GM19035 (cell line): ENCODE measurements at regions not wholly inside any gene's neighbourhood (a gene's known extent, or its start where the extent isn't known, plus 50 kb on each side); places are given as distances from the start of the nearest gene placed in this dataset.
"Not testable (repeated sequence)": the region's sequence is repeated elsewhere in the genome, so short reads cannot be mapped to it uniquely, and the experiment has no call there.

Experiments
- ATAC-seq: cut with Tn5 transposase; IDR thresholded peaks from one replicate; pipeline ENCODE4 v1.9.1; 2021; ENCODE audit not compliant: unreplicated experiment

DNA sequence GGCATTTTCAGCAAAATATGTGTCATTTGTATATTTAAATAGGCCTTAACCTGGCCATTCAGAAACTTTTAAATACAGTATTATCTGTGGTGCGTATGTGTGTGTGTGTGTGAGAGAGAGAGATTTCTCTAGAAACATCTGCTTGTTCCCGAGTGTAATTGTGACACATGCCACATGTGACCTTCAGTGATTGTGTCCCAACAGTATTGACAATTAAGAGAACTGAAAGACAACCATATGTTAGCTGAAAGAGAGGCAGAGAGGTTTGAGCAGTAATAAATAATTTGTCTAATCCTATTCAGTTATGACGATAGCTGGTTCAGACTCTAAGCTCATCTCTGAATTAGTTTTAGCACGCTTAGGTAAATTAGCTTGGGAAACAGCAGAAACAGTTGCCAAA, 1503.1 kb downstream of the PCDH9 start:
- no peak for ATAC-seq

DNA sequence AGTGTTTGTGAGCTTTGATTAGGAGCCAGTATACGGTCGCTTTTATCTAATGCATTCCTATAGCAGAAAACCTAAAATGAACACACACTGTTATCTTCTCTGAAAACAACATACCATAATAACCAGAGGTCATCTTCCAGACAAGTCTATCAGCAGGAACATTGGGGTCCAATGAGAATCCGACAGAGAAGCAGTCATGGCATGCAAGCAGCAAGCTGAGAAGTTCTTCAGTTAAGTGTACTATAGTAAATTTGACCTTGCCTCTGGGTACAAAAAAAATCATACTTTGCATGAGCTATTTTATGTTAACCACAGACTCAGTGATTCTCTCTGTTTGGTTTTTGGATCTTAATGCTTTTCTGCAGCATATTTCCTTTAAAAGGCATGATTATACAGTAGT, 1505.1 kb downstream of the PCDH9 start:
- ATAC-seq = no peak

DNA sequence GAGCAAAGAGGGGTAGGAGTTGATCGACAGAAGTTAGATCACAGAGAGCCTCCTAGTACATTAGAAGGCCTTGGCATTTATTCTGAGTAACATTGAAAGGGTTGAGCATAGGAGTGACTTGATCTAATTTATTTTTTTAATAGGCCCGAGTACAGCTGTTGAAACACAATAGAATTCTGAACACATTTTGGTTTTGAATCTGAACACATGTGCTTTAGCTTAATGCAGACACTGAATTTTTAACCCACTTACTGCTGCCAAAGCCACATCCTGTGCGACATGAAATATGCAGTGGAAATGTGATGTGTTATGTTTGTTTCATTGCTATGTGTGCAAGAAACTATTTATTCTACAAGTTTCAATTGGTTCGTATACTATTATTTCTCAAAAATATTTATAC, 1505.9 kb downstream of the PCDH9 start:
- ATAC-seq = no peak

DNA sequence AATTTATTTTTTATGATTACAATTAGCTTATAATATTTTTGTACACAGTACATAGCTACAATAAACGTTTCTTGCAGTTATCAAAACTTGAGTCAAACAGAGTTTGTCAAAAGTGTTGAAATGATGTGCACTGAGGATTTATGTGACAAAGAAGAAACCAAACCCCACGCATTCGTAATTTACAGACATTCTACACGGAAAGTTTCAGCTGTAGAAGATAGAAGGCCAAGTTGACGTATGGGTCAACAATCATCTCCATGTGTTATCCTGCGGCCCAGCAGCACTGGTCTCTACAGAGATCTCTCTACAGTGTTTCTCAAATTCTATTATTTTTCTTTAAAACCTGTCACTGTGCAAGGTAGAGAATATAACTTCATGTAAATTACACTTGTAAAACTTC, 1507.6 kb downstream of the PCDH9 start:
- ATAC-seq = no peak

DNA sequence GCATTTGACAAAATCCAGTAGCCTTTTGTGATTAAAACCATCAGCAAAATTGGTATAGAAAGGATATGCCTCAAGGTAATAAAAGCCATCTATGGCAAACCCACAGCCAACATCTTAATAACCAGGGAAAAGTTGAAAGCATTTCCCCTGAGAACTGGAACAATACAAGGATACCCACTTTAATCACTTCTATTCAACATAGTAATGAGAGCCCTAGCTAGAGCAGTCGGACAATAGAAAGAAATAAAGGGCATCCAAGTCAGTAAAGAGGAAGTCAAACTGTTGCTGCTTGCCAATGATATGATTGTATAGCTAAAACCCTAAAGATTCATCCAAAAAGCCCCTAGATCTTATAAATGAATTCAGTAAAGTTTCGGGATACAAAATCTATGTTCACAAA, 1510.3 kb downstream of the PCDH9 start:
- ATAC-seq = no peak

DNA sequence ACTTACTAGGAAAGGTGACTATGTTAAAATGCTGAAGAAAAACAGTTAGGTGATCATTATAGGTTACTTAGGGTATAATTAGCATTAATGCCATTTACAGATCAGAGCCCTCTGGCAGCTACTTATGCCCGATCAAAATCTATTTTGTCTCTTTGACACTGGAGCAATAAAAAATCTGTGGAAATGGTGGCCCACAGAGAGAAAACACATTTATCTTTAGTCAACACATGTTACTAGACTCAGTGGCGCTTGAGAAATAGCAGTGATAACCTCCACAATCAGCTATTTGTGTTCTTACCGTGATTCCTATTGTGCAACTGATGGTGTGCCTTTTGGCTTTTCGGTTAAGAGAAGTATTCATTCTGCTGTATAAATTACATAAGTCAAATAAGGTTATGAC, 1519.6 kb downstream of the PCDH9 start:
- no peak for ATAC-seq

DNA sequence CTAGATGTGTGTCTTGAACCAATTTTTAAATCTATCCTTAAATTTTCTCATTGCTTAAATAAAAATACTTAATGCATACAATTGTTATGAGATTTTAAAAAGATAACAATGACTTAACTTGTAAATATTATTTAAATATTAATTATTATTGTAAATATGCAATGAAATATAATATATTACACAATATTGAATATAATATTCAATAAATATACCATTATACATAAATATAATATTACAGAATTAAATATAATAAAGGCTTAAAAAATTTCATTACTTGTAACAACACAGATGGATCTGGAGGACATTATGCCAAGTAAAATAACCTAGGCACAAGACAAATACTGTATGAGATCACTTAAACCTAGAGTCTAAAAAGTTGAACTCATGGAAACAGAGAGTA, 1532.3 kb downstream of the PCDH9 start:
- no peak for ATAC-seq

DNA sequence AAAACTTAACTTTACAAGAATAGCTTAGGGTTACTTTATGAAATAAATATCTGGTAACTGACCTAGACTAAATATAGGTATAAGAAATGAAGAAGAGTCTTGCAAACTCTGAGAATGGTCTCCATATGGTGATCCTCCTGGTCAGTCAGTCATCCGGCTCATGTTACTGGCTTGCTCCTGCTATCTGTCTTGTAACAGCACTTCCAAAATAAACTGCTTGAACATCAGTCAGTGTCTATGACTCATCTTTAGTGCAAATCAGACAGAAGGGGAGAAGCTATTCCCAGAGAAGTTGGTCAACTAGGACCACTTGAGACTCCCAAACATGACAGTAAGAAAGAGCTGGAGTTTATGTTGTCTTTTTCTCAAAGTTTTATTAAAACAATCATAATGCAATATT, 1550.9 kb downstream of the PCDH9 start:
- ATAC-seq = no peak

DNA sequence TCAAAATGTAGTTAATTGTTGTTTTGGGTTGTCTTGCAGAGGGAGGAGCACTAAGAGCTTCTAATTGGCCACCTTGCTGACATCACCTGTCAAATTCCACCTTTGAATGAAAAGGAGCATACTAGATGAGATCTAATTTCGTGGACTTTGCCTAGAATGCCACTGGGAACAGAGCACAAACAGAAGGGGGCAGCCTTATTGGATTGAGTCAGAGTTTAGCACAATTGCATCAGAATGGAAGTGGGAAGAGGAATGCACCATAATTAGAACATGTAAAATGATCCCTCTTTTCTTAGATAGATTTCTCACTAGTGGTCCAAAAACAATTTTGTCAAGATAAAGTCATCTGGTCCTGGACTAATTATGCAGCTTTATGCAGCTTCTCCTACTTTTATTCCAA, 1552.2 kb downstream of the PCDH9 start:
- ATAC-seq = no peak

DNA sequence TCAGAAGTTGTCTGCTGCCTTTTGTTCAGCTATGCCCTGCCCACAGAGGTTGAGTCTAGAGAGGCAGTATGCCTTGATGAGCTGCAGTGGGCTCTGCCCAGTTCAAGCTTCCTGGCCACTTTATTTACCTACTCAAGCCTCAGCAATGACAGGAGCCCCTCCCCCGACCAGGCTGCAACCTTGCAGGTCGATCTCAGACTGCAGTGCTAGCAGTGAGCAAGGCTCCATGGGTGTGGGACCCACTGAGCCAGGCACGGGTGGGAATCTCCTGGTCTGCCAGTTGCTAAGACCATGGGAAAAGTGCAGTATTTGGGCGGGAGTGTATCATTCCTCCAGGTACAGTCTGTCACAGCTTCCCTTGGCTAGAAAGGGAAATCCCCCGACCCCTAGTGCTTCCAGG, 1554.8 kb downstream of the PCDH9 start:
- ATAC-seq = not testable (repeated sequence)

DNA sequence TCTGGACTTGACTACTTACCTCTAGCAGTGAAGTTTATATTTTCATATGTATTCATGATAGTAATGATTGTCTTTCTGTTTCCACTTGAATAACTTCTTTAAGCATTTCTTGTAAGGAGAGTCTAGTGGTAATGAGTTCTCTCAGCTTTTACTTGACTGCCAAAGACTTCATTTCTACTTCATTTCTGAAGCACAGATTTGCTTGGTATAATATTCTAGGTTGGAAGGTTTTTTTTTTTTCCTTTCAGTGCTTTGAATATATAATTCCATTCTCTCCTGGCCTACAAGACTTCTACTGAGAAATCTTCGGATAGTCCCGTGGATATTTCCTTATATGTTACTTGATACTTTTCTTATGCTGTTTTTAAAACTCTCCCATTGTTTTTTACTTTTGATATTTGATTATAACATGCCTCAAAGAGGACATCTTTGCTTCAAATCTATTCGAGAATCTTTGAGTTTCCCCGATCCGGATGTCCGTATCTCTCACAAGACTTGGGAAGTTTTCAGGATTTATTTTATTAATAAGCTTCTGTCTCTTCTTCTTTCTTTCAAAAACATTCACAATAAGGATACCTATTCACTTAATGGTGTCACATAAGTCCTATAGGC, 1560.0 kb downstream of the PCDH9 start:
- ATAC-seq = no peak

DNA sequence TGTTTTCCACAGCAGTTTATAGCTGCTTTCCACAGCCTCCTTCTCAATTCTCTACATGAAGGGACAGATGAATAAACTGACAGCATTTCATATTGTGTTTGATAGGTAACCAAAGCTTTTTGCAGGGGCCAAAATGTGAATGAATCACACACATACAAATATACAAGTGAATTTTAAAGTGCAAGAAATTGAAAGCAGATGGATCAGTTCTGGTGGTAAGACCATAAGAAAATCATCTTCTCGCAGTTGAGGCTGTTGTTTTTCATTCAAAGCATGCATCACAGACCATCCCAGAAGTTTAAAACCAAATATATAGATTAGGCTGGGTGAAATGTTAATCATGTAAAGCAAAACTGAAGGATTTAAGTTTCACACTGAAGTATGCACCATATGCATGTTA, 1569.4 kb downstream of the PCDH9 start:
- ATAC-seq = no peak

DNA sequence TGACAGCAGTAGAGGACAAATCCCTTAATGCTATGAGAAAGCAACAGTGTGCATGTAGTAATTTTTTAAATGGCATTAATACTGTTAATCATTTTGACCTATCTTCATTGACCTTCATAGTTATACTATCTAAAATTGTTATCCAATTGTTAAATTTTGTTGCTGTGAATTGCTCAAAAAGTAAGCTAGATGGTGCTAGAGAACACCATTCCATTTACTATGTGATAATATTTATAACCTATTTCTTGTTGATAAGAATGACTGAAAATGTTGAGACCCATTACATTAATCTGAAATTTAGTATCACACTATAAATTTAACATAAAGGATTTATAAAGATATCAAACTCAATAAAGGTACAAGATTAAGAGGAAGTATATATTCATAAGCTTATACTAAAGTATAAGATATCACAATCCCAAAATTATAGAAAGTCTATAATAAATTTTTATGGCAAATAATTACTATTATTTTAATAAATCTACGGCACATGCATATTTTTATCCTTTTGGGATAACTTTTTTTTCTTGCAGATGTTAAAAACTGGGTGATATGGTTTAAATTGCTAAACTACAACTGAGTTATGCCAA, 1573.3 kb downstream of the PCDH9 start:
- ATAC-seq = no peak

DNA sequence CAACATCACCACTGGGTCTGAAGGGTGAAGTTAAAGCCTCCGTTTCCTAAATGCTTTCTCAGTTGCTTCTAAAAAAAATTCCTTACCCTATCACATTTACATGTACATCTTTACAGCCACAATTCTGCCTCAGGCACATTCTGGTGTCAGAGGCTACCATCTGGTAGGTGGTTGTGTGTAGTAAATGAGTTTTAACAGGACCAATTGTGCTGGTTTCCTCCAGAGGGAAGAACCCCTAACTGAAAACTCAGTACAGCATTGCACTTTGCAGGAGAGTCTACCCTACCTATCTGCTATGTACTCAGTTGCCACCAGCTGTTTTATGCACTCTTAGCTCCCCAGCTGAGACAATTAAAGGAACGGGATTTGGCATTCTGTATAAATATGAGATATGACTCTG, 1576.5 kb downstream of the PCDH9 start:
- ATAC-seq = no peak

DNA sequence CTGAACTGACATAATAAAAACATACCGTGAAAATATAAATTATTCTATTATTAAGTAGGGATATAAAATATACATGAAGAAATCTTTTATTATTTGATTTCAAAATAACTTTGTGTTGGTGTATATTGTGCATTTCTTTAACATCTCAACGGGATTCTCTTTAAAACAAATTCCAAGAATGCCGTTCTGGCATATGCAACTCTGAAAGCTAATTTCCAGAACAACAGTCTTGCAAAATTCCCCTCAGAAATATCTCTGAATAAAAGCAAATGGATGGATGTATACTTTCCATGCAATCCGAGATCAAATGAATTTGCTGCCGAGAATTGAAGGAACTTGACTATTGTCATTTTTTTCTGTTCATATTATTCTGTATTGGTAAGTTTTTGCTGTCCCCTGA, 1579.8 kb downstream of the PCDH9 start:
- no peak for ATAC-seq

DNA sequence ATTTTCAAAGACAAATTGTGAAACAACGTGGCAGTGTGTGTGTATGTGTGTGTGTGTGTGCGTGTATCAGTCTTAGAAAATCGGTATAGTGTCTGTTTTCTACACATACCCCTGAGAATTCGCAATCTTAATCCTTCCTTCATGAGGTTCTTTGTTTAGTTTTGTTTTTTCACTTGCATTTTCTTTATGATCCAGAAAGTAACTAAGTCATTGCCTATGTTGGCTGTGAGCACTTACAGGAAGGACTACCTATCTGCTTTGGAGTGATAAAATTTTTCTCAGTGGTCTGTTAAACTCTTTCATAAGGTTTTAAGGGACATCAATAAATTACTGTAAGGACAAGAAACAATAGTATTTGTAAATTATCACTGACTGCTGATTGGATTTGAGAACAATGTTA, 1587.1 kb downstream of the PCDH9 start:
- ATAC-seq = no peak

DNA sequence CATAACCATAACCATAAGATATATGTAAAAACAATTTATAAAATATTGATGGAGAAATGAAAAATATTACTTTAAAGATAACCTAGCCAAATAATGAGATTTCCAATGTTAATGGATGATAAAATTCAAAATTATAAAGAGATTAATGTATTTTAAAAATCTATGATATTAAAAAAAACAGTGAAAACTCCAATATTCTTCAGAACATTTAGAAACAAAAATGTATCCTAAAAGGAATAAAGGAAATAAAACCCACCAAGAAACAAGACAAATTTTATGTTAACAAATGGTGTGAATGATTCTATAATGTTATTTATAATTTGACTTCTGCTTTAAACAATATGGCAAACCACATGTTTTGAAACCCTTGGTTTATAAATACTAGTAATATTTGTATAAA, 1587.8 kb downstream of the PCDH9 start:
- ATAC-seq = no peak

DNA sequence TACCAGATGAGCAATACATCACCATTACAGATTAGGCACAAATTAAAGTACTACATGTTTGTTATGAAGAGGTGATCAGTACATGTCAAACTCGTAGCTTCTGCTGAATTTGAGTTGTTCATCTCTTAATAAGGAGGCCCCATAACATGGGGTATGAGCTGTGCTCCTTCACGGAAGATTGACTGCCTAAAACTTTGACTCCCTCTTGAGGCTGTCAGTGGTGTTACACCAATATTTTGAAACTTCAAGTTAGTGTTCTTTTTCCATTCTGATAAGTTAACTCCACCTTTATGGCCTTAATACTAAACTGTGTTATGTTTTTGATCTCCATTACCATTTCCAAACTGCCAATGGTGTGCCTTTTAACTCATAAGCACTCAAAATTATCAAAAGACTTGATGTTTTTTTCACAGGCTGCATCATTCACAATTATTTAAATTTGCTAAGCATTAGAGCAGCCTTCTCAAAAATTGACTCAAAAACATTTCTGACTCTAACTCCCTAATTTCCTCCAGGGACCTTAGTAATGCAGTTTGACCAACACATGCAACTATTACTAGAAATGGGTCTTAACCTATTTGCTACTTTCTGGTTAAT, 1591.5 kb downstream of the PCDH9 start:
- ATAC-seq = peak; percentile 93

DNA sequence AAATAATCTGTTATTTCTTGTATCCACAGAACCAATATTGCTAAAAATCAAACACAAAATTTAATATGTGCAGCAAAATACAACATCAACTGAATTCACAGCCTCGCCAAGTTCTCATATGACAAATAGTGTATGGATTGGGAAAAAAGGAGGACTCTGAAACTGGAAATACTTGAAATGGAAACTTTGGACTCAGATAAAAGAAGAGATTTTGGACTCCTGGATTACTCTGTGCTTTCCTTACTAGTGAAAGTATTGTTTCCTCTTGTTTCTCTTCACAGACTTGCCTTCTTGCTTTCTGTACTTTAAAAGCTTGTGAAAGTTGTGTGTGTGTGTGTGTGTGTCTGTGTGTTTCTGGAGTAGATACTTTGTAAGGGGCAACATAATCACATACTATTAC, 1596.3 kb downstream of the PCDH9 start:
- ATAC-seq = no peak

DNA sequence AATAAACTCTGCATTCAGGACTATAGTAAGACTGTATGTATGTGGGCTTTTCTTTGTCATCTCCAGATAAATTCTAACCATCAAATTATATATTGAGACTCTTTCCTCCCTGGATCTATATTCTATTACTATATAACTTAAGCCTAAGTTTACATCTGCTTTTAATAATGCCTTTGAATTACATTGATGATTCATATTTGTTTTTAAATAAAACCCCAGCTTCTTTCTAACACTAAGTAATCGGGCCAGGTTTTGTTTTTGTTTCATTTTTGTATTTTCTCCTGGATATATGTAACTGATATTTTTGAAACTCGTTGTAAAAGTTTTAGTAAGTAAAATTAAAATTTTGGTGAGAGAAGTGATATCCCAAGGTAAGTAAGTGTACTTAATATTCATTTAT, 1599.1 kb downstream of the PCDH9 start:
- no peak for ATAC-seq

DNA sequence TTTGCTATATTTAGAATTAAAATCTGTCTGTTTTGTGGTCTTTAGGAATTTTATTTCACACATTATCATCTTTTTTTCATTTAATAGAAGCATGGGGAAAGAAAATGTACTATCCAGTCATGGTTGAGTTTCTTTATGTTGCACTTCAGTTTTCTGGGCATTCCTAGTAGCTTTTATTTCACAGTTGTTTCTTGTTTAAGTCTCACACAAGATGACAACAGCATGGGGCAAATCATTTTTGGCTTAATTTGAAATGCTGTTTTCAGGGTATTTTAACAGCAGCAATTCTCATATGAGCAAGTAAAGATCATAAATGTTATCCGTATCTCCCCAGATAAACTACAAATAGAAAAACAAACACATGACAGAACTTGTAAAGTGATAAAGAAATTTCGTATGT, 1600.2 kb downstream of the PCDH9 start:
- no peak for ATAC-seq

DNA sequence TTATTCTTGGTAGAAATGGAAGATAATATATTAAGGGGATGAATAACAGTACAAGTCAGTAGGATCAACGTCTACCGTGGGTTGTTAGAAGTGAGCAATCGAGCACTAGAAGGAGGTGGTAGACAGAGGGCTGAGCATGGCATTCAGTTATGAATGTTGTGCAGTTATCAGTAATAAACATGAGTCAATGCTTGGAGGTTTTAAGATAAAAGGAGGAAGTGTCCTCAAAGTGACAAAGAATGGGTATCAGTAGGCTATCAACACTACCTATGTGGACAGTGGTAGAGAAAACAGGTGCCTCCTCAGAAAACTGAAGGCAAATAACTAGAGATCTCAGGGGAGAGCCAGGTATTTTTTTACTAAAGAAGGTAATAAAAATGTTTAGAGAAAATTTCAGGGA, 1607.0 kb downstream of the PCDH9 start:
- no peak for ATAC-seq

DNA sequence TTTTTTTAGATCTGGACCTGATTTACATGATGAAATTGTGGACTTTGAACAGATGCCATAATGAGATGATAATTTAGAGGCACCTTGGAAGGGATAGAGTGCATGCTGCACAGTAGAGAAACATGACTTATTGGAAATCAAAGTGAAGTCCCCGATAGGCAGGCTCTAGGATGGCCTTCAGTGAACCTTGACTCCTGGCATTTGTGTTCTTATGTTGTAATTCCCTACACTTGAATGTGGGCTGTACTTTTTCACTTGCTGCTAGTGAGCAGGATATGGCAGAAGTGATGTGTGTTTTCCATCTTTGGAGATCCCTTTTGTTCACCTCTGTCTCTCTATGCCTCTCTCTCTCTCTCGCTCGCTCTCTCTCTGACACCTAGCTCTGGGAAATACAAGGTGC, 1614.6 kb downstream of the PCDH9 start:
- no peak for ATAC-seq
